ENCODE measurements at regions not wholly inside any gene's neighbourhood (a gene's known extent, or its start where the extent isn't known, plus 50 kb on each side); places are given as distances from the start of the nearest gene placed in this dataset.

GRCh38 chr4:182074139-182074538, 169.1 kb upstream of the TENM3 start:
- no peak for TF ChIP-seq YY1 (IDR thresholded peaks at IDR 0.05; ENCODE audit: insufficient read depth, insufficient read length)
- TF ChIP-seq ZNF274 (IDR thresholded peaks at IDR 0.05; ENCODE audit: low read depth, low read length), result no peak

All from NT2/D1 (cell line).